ENCODE measurements at regions not wholly inside any gene's neighbourhood (a gene's known extent, or its start where the extent isn't known, plus 50 kb on each side); places are given as distances from the start of the nearest gene placed in this dataset.

DNA sequence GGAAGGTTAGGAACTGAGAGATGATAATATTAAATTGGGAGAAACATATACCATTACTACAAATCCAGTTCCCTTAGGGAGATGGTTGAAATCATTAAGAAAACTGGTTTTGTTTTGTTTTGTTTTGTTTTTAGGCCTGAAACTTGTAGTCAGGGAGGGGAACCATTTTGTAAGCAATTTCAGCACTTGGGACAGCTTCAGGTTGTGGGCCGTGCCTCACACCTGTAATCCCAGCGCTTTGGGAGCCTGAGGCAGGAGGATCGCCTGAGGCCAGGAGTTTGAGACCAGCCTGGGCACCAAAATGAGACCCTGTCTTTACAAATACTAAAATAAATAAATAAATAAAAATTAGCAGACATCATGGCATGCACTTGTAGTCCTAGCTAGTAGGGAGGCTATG, 694.3 kb upstream of the NR5A2 start:
- no peak for DNase-seq (ENCODE audit: low read depth)

DNA sequence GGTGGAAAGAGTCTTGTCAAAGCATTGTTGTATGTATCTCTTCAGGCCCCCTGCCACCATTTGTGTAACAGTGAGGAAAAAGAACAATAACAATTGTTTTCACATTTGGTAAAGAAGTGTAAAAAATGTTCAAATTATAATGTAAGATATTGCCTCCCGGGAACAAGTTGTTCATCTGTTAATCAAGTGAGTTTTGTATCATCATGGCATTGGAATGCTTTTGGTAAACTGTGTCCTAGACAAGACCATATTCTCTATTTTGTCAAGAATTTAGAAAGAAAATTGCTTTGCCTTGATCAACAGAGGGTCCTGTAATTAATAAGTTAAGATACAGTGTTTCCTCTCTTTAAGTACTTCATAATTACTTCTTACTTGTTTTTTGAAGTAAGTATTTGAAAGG, 692.0 kb upstream of the NR5A2 start:
- peak; percentile 4 for DNase-seq (ENCODE audit: low read depth)

DNA sequence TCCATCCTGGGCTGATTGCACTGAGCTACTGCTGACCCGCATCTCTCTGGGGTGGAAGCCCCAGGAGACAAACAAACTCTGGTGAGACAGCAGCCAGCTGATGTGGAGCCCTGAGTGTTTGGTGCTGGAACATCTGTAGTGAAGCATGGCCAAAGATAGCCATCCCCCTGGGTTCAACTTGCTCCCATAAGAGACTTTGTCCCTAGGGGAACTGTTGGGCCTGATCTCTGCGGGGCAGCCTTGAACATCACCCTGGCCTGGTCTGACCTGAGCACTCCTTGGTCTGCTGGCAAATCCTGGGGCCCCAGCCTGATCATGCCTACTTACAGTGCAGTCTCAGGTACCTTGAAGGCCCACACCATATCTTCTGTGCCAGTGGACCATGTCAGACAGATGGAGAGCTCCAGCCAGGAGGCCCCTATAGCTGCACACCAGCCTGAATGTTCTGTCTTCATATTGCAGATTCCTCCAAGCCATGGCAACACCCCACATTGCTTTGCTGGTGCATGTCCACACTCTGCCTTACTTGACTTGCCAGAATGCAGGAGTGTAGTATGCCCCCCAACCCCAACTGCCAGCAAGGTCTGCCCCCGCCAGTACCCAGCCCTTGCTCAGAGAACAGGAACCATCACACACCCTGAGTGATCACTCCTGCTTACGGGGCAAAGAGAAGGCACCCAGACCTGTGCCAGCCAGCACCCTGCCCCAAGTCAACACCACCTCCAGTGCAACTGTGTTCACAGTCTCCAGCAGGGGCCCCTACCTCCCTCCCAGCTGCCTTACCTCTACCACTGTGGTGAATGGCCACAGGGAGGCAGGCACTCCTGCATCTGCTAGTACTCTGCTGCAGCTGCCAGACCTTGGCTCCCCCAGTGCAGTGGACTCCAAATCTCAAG, 690.5 kb upstream of the NR5A2 start:
- DNase-seq (ENCODE audit: low read depth) = no peak

- DNase-seq (ENCODE audit: low read depth) = no peak
These were observed 688.8 kb upstream of the NR5A2 start for GRCh38 chr1:199338760-199339159.

DNA sequence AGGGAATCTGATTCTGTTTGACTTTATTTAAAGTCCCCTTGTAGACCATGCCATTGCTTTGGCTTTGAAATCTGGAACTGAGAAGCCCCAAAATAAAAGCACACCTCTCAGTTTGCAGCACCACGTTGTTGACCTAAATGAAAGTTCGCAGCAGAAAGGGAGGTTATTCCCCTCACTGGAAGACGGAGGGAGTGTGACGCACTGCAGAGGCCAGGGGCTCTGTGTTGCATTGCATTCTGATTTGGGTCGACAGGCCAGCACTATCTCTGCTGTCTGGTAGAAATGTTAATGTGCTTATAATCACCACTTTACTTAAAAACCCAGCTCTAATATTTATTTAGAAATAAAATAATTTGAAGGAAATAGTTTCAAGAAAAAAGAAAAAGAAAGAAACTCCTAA, 675.2 kb upstream of the NR5A2 start:
- no peak for DNase-seq (ENCODE audit: low read depth)

- DNase-seq (ENCODE audit: low read depth) = peak; percentile 45
These were observed 673.6 kb upstream of the NR5A2 start for GRCh38 chr1:199353906-199354305.

DNA sequence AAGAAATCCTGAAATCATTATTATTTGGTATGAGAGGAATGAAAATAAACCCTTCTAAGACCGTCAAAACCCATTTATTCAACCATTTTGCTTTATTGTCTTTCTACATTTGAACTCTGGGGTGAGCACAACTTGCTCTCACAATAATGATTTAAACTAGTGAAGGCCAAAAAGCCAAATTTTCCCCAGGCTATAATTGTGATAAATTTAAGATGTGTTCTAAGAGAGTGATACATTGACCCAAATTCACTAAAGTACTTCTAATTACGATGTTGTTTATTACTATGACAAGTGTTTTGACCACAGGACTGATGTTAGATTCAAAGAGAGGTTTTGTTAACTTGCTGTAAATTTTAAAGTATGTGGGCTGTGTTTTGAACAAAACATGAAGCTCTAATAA, 670.9 kb upstream of the NR5A2 start:
- no peak for DNase-seq (ENCODE audit: low read depth)

- DNase-seq (ENCODE audit: low read depth) = no peak
These were observed 669.9 kb upstream of the NR5A2 start for GRCh38 chr1:199357599-199357998.

- DNase-seq (ENCODE audit: low read depth) = no peak
These were observed 664.5 kb upstream of the NR5A2 start for GRCh38 chr1:199362996-199363395.

DNA sequence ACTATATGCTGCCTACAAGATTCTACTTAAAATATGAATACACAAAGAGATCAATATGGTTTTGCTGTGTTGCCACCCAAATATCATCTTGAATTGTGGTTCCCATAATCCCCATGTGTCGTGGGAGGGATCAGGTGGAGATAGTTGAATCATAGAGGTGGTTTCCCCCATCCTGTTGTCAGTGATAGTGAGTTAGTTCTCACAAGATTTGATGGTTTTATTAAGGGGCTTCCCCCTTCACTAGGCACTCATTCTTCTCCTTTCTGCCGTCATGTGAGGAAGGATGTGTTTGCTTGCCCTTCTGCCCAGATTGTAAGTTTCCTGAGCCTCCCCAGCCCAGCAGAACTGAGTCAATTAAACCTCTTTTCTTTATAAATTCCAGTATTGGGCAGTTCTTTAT, 654.4 kb upstream of the NR5A2 start:
- no peak for DNase-seq (ENCODE audit: low read depth)

DNA sequence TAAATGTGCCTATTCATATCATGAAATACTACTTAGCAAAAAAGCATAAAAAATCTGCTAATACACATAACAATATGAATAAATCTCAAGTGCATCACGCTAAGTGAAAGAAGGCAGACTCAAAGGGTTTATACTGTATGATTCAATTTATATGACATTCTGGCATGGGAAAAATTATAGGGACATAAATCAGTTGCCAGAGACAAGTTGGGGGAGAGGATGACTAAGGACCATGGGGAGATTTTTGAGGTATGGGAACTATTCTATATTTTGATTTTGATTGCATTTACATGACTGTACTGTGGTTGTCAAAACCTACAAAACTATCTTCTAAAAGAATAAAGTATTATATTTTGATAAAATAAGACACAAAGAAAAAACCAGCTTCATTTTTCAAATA, 650.3 kb upstream of the NR5A2 start:
- no peak for DNase-seq (ENCODE audit: low read depth)

DNA sequence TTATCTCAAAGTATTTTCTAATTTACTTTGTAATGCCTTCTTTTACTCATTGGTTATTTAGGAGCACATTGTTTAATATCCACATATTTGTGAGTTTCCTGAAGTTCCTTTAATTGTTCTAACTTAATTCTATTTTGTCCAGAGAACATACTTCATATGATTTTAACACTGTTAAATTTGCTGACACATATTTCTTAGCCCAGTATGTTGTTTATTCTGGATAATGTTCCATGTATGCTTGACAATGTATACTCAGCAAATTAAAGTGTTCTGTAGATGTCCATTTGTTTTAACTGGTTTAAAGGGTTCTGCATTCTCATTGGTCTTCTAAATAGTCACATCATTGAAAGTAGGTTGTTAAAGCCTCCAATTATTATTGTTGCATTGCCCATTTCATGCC, 643.7 kb upstream of the NR5A2 start:
- DNase-seq (ENCODE audit: low read depth) = no peak

DNA sequence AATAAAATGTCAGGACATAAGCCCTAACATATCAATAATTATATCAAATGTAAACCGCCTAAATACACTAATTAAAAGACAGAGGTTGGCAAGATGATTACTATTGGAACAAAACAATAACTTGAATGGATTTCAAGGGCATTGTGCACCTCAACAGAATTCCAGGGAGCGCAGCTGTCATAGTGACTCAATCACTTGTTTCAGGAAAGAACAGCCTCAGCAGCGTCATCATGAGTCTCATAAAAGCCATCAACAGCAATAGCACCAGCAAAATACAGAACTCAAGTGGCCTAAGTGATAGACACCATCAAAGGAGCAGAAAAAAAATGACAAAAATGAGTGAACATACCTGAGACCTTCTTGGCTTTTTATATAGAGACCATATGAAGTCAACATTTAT, 632.7 kb upstream of the NR5A2 start:
- DNase-seq (ENCODE audit: low read depth) = no peak

GRCh38 chr1:199396456-199396855, 631.1 kb upstream of the NR5A2 start:
- DNase-seq (ENCODE audit: low read depth) = no peak

GRCh38 chr1:199399996-199400724, 627.4 kb upstream of the NR5A2 start:
- DNase-seq (ENCODE audit: low read depth) = no peak

DNA sequence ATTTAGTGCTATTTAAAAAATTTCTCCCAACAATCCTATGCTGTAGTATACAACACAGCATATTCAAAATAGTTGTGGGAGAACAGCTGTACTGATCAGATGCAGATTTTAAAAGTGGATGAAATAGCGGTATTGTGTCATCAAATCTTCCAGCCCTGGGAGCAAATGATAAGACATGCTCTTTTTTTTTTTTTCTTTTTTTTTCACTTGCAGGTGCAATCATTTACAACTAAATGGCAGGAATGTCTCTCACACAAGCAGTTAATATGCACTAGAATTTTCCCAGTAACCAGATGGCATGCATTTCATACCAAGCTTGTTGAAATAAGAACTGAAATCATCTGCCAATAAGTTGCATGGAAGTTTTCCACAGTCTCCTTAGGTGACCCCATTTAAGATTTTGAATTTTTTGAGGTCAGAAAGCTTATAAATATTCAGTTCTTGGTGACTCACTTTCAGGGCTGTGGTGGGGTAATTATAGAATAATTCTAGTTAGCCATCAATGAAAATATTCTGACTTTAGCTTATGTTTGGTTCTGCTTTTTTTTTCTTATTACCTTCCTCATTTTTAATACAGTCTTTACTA, 623.9 kb upstream of the NR5A2 start:
- DNase-seq (ENCODE audit: low read depth) = peak; percentile 93

GRCh38 chr1:199404191-199404590, 623.3 kb upstream of the NR5A2 start:
- DNase-seq (ENCODE audit: low read depth) = peak; percentile 72

- DNase-seq (ENCODE audit: low read depth) = peak; percentile 1
These were observed 622.5 kb upstream of the NR5A2 start for GRCh38 chr1:199404976-199405375.

- DNase-seq (ENCODE audit: low read depth) = no peak
These were observed 621.8 kb upstream of the NR5A2 start for GRCh38 chr1:199405634-199406196.

GRCh38 chr1:199410462-199410861, 617.0 kb upstream of the NR5A2 start:
- DNase-seq (ENCODE audit: low read depth) = no peak

- DNase-seq (ENCODE audit: low read depth) = no peak
These were observed 616.0 kb upstream of the NR5A2 start for GRCh38 chr1:199411506-199411905.

- DNase-seq (ENCODE audit: low read depth) = peak; percentile 27
These were observed 605.3 kb upstream of the NR5A2 start for GRCh38 chr1:199422206-199422605.

DNA sequence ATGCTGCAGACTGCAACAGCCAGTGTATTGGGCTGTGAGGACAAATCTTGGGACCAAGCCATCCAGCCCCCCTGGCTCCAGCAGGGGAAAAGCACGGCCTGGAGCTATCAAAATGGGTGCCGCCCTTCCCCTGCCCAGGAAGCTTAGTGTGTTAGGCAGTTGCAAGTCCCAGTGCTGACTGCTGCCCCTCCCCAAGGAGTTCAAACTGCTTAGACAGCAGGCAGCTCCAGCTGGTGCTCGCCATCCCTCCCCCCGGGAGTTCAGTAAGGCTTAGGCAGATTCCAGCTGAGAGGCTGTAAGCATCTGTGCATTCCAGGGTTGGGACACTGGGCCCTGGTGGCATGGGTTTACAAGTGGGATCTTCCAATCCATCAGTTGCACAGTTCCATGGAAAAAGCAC, 579.6 kb upstream of the NR5A2 start:
- DNase-seq (ENCODE audit: low read depth) = no peak

Data from fibroblast of gingiva (primary cell).